WTC11 (cell line): ENCODE measurements at regions not wholly inside any gene's neighbourhood (a gene's known extent, or its start where the extent isn't known, plus 50 kb on each side); places are given as distances from the start of the nearest gene placed in this dataset.

Experiments used
- ATAC-seq: fragments of 200-7000 bp; cut with Tn5 transposase; 2 replicates; pipeline ENCODE4 v1.10.0; 2021; ENCODE audit warnings: mild to moderate bottlenecking, moderate library complexity
- CTCF ChIA-PET: fragments of 300-600 bp; sonication (Branson Sonifier 250); formaldehyde crosslinking; loops from one replicate; lab custom pipeline; 2021; ENCODE audit warnings: antibody characterized with exemption; lab: Charles Lee
- POLR2A ChIA-PET: fragments of 350-600 bp; sonication (Branson Sonifier 250); formaldehyde crosslinking; loops from one replicate; lab custom pipeline; 2021; ENCODE audit warnings: antibody characterized with exemption; lab: Charles Lee
- DNase-seq: peaks from one replicate; pipeline ENCODE4 v3.0.0; 2021; ENCODE audit warnings: low spot score
- H3K27ac Mint-ChIP-seq: 2 replicates; pipeline ENCODE4 v1.8.0; 2021; ENCODE audit warnings: mixed read lengths
- H3K27me3 Mint-ChIP-seq: 2 replicates; pipeline ENCODE4 v1.8.0; 2021; ENCODE audit warnings: low read depth, mild to moderate bottlenecking, moderate library complexity, mixed read lengths
- H3K36me3 Mint-ChIP-seq: 2 replicates; pipeline ENCODE4 v1.8.0; 2021; ENCODE audit warnings: mixed read lengths
- H3K4me1 Mint-ChIP-seq: 2 replicates; pipeline ENCODE4 v1.8.0; 2022; ENCODE audit warnings: mixed read lengths
- H3K4me3 Mint-ChIP-seq: 2 replicates; pipeline ENCODE4 v1.8.0; 2021; ENCODE audit warnings: mild to moderate bottlenecking, moderate library complexity, mixed read lengths
- H3K9me3 Mint-ChIP-seq: 2 replicates; pipeline ENCODE4 v1.8.0; 2021; ENCODE audit warnings: mixed read lengths
- ARID4B ChIP-seq: sonication (generic); formaldehyde crosslinking; IDR thresholded peaks from 2 replicates; pipeline ENCODE4 v1.8.0; 2023; ENCODE audit warnings: missing genetic modification reagents, mild to moderate bottlenecking, borderline replicate concordance
- ATF6 ChIP-seq: sonication (generic); formaldehyde crosslinking; IDR thresholded peaks from 2 replicates; pipeline ENCODE4 v1.8.1; 2023; ENCODE audit warnings: mild to moderate bottlenecking, missing genetic modification reagents
- CTCF ChIP-seq: fragments of 200-600 bp; IDR thresholded peaks from 2 replicates; pipeline ENCODE4 v1.8.0; 2022; ENCODE audit warnings: antibody characterized with exemption
- E2F4 ChIP-seq: sonication (generic); formaldehyde crosslinking; IDR thresholded peaks from 2 replicates; pipeline ENCODE4 v1.8.1; 2022; ENCODE audit warnings: low read depth, mild to moderate bottlenecking, moderate library complexity, missing genetic modification reagents, borderline replicate concordance
- FOXP4 ChIP-seq: sonication (generic); formaldehyde crosslinking; IDR thresholded peaks from 2 replicates; pipeline ENCODE4 v1.8.0; 2022; ENCODE audit warnings: mild to moderate bottlenecking, missing genetic modification reagents
- JAZF1 ChIP-seq: fragments of 250-450 bp; sonication (Bioruptor Pico); IDR thresholded peaks from 2 replicates; pipeline ENCODE4 v1.9.0; 2021; ENCODE audit warnings: moderate library complexity, mild to moderate bottlenecking, inconsistent platforms
- NFE2L1 ChIP-seq: sonication (generic); formaldehyde crosslinking; IDR thresholded peaks from 2 replicates; pipeline ENCODE4 v1.8.1; 2023; ENCODE audit warnings: missing genetic modification reagents
- NFYB ChIP-seq: sonication (generic); formaldehyde crosslinking; conservative IDR thresholded peaks from 2 replicates; pipeline ENCODE4 v1.8.0; 2022; ENCODE audit warnings: low read depth, missing genetic modification reagents
- NR1H2 ChIP-seq: sonication (generic); formaldehyde crosslinking; IDR thresholded peaks from 2 replicates; pipeline ENCODE4 v1.9.0; 2021; ENCODE audit warnings: mild to moderate bottlenecking, moderate library complexity, missing genetic modification reagents
- NR3C1 ChIP-seq: sonication (generic); formaldehyde crosslinking; conservative IDR thresholded peaks from 2 replicates; pipeline ENCODE4 v1.8.1; 2023; ENCODE audit warnings: low read depth, mild to moderate bottlenecking, missing genetic modification reagents
- ZNF396 ChIP-seq: fragments of 250-450 bp; sonication (Bioruptor Pico); IDR thresholded peaks from 2 replicates; pipeline ENCODE4 v1.8.0; 2021; ENCODE audit warnings: mild to moderate bottlenecking, moderate library complexity, borderline replicate concordance

GRCh38 chrX:134745636-134746409, 51.2 kb downstream of the PABIR2 start (continued):
- TF ChIP-seq FOXP4 (CRISPR knock-in tag) (no peak), ARID4B (CRISPR knock-in tag) (no peak), JAZF1 (CRISPR knock-in tag) (no peak)
- TF ChIP-seq, all 79 proteins: peak for 0

- TF ChIP-seq NR3C1 (CRISPR knock-in tag), result no peak
- TF ChIP-seq ATF6 (CRISPR knock-in tag), result no peak
- TF ChIP-seq NFYB (CRISPR knock-in tag), result no peak
- TF ChIP-seq CTCF, result no peak
- no peak for TF ChIP-seq ZNF396 (CRISPR knock-in tag)
- no peak for TF ChIP-seq NFE2L1 (CRISPR knock-in tag)
- TF ChIP-seq E2F4 (CRISPR knock-in tag), result no peak
- no peak for TF ChIP-seq NR1H2
- no peak for ATAC-seq
- peaks cover 27% of the 10 kb centered on the region for H3K4me1 Mint-ChIP-seq
- ChIA-PET POLR2A (no interaction called here), CTCF (no interaction called here)
- no peak for DNase-seq
- peaks cover 7% of the 10 kb centered on the region for H3K27me3 Mint-ChIP-seq
- H3K36me3 Mint-ChIP-seq, result no peaks in the 10 kb centered on the region
- H3K4me3 Mint-ChIP-seq, result no peak overlapping the region
- no peak overlapping the region for H3K27ac Mint-ChIP-seq
- H3K9me3 Mint-ChIP-seq, result 0 out of 2 replicates have a peak, but pooled peaks cover 3% of the 10 kb centered on the region
Measured at GRCh38 chrX:134743091-134743490, 53.9 kb downstream of the PABIR2 start.
